Body of pancreas (tissue), 4 donors: ENCODE measurements at regions not wholly inside any gene's neighbourhood (a gene's known extent, or its start where the extent isn't known, plus 50 kb on each side); places are given as distances from the start of the nearest gene placed in this dataset.

Source experiments
- ATAC-seq: fragments of 150-250 bp; one replicate; pipeline ENCODE4 v1.9.1; 2016
- DNase-seq, 4 donors: peaks; one replicate each; pipeline ENCODE4 v3.0.0-alpha.2; 2019
- H3K27ac ChIP-seq, 4 donors: fragments of 200-600 bp; sonication (generic); 1 replicate in 3 of 4; 2 replicates in 1 of 4; pipeline versions ENCODE4 v1.5.1 to v1.6.1; 2016 to 2019; ENCODE audit warnings: mild to moderate bottlenecking in 1 of 4, mixed read lengths in 1 of 4, moderate library complexity in 1 of 4
- H3K27me3 ChIP-seq, 2 donors: fragments of 200-600 bp; sonication (generic); one replicate each; pipeline ENCODE4 v1.6.0; 2016; ENCODE audit warnings: mild to moderate bottlenecking in 1 of 2
- H3K36me3 ChIP-seq, 2 donors: fragments of 200-600 bp; sonication (generic); replicated peaks in 1 of 2; 2 replicates each; pipeline ENCODE4 v1.5.1; 2016; ENCODE audit warnings: low read depth in 2 of 2; ENCODE audit not compliant: insufficient read depth in 1 of 2
- H3K4me1 ChIP-seq: fragments of 200-600 bp; sonication (generic); one replicate; pipeline ENCODE4 v1.6.0; 2016
- H3K4me3 ChIP-seq, 2 donors: fragments of 200-600 bp; sonication (generic); 1 replicate in 1 of 2; 2 replicates in 1 of 2; pipeline ENCODE4 v1.5.1; 2016 to 2019
- H3K9me3 ChIP-seq, 3 donors: fragments of 200-600 bp; sonication (generic); 1 replicate in 2 of 3; 2 replicates in 1 of 3; pipeline ENCODE4 v1.5.1; 2016
- POLR2A ChIP-seq, 3 donors: fragments of 450-650 bp; IDR thresholded peaks; one replicate each; pipeline ENCODE4 v1.6.1; 2016; ENCODE audit warnings: antibody characterized with exemption in 3 of 3, mild to moderate bottlenecking in 2 of 3
- WGBS, 2 donors: methylation state at CpG; one replicate each; pipeline ENCODE4 v1.1.5; 2017; 5-methylcytosine and 5-hydroxymethylcytosine counted together
- intact Hi-C: fragments of 100-400 bp; cut with DNase I; formaldehyde crosslinking; loops from one replicate; pipeline ENCODE4 v1.15.1; 2023
- TF ChIP-seq, protein P1 (sequence below), 7 experiments: fragments of 450-650 bp in 4 of 7; fragments of 200-600 bp in 3 of 7; sonication (generic) in 3 of 7; IDR thresholded peaks; one replicate each; pipeline ENCODE4 v1.5.1; 2016 to 2019; ENCODE audit warnings: antibody characterized with exemption in 7 of 7

DNA sequence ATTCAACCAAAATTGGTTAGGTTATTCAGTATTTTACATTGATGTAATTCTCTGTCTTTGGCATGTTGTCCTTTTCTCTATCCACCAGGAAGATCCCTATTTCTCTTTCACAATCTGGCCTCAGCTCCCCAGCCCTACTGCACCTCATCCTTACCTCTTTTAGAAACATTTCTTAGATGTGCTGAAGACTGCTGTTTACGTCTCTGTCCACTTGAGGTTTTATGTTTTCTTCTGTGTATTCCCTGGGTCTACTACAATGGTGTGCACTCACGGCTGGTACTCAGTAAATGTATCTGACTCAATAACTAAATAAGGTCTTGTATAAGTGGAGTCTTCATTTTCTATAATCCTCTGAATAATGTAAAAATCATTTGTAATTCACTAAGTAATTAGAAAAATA is 822.7 kb downstream of the DTWD2 start:
- no peak overlapping the region for H3K4me3 ChIP-seq
- DNase-seq (no peak), ATAC-seq (no peak)
- intact Hi-C loops, result no loop called here
- 71 to 74% methylated on average over 2 of the region's 2 CpGs for WGBS, 2 donors
- H3K9me3 ChIP-seq, result no peaks in the 10 kb centered on the region
- no peak overlapping the region for H3K27ac ChIP-seq
- H3K4me1 ChIP-seq, result no peaks in the 10 kb centered on the region
- TF ChIP-seq, protein P1, sequence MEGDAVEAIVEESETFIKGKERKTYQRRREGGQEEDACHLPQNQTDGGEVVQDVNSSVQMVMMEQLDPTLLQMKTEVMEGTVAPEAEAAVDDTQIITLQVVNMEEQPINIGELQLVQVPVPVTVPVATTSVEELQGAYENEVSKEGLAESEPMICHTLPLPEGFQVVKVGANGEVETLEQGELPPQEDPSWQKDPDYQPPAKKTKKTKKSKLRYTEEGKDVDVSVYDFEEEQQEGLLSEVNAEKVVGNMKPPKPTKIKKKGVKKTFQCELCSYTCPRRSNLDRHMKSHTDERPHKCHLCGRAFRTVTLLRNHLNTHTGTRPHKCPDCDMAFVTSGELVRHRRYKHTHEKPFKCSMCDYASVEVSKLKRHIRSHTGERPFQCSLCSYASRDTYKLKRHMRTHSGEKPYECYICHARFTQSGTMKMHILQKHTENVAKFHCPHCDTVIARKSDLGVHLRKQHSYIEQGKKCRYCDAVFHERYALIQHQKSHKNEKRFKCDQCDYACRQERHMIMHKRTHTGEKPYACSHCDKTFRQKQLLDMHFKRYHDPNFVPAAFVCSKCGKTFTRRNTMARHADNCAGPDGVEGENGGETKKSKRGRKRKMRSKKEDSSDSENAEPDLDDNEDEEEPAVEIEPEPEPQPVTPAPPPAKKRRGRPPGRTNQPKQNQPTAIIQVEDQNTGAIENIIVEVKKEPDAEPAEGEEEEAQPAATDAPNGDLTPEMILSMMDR (IDR thresholded peaks at IDR 0.05), result no peak
- TF ChIP-seq POLR2A (IDR thresholded peaks at IDR 0.05), result no peak
- no peaks in the 10 kb centered on the region for H3K27me3 ChIP-seq
- no peaks in the 10 kb centered on the region for H3K36me3 ChIP-seq

DNA sequence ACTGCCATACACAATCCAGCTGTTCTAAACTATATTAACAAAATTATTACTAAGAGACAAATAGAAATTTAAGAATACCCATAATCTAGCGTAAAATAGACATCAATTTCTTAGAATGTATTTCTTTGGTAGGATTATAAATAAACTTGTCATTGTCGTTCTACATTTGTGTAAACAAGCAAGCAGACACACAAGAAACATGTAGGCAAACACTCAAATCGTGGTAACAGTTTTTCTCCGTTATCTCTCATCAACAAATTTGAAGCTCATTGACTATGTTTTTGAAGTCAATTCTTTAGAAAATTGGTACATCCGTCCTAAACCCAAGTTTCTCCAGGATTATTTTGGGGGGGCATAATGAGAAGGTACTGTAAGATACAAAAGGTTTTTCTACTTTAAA is 832.2 kb downstream of the DTWD2 start:
- intact Hi-C loops, result no loop called here
- no peak for DNase-seq
- no peak for TF ChIP-seq POLR2A (IDR thresholded peaks at IDR 0.05)
- TF ChIP-seq, protein P1 (IDR thresholded peaks at IDR 0.05), result no peak
- no peak overlapping the region for H3K4me3 ChIP-seq
- H3K27ac ChIP-seq, result no peak overlapping the region
- WGBS, 2 donors, result 56 to 65% methylated on average over 5 of the region's 5 CpGs
- no peak for ATAC-seq
- no peaks in the 10 kb centered on the region for H3K9me3 ChIP-seq
- H3K36me3 ChIP-seq, result no peaks in the 10 kb centered on the region
- H3K4me1 ChIP-seq, result no peaks in the 10 kb centered on the region
- H3K27me3 ChIP-seq, result no peaks in the 10 kb centered on the region

DNA sequence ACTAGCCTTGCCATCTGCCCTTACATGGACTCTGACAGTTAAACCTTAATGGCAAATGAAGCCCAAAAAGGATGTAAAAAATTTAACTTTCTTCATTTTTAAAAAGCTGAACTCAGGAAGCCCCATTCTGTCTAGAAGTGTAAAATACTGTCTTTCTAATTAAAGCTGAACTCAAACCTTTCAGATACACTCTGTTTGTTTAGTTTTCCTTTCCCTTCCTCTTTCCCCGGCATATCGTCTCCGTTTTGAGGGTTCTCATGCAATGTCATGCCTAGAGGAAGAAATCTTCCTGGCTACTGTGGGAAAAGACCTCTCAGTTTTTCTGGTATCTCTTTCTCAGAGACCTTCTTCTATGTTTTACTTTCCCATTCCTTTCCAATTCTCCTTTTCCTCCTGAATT is 841.5 kb downstream of the DTWD2 start:
- intact Hi-C loops, result no loop called here

DNA sequence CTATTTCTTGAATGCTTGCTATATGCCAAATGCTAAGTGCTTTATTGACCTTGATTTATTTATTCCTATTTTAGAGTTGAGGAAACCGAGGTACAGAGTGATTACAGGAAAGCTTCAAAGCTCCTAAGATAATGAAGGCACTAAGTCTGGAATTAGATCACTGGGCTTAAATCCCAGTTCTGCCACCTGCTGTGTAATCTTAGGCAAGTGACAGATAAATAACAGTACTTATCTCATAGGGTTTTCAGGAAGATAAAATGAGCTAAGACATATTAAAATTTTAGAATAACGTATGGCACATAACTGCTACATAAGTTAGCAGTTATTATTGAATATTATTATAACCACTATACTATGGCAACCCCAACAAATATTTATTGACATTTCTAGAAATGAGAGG is 843.8 kb downstream of the DTWD2 start:
- no peak overlapping the region for H3K27ac ChIP-seq
- ATAC-seq (no peak), DNase-seq (no peak)
- H3K4me3 ChIP-seq, result no peak overlapping the region
- no peaks in the 10 kb centered on the region for H3K36me3 ChIP-seq
- 31% methylated on average over 2 of the region's 2 CpGs for WGBS, 2 donors
- H3K4me1 ChIP-seq, result no peaks in the 10 kb centered on the region
- H3K27me3 ChIP-seq, result no peaks in the 10 kb centered on the region
- TF ChIP-seq POLR2A (IDR thresholded peaks at IDR 0.05), result no peak
- TF ChIP-seq, protein P1 (IDR thresholded peaks at IDR 0.05), result no peak
- intact Hi-C loops, result no loop called here
- no peaks in the 10 kb centered on the region for H3K9me3 ChIP-seq

More for the DNA sequence above, 841.5 kb downstream of the DTWD2 start:
- no peaks in the 10 kb centered on the region for H3K36me3 ChIP-seq
- no peaks in the 10 kb centered on the region for H3K27me3 ChIP-seq
- H3K9me3 ChIP-seq, result no peaks in the 10 kb centered on the region
- DNase-seq, result no peak
- TF ChIP-seq, protein P1 (IDR thresholded peaks at IDR 0.05), result no peak
- TF ChIP-seq POLR2A (IDR thresholded peaks at IDR 0.05), result no peak
- WGBS, 2 donors, result 44 to 53% methylated on average over 3 of the region's 3 CpGs
- H3K4me3 ChIP-seq, result no peak overlapping the region
- H3K27ac ChIP-seq, result no peak overlapping the region
- no peak for ATAC-seq
- H3K4me1 ChIP-seq, result no peaks in the 10 kb centered on the region

DNA sequence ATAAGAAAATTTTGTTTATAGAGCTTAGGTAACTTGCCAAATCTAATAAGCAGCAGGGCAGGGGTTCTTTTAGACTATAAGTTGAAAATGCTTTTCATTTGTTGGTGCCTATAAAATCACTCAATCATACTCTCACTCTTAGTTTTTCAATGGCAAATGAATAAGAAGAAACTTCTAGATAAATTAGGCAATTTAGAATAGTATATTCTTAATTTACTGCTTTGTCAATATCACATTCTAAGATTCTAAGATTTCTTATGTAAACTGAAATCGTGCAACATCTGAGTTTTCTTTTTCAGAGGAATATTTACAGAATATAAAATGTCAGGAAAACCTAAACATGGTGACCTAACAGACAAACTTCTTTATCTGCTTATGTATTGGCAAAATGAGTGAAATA is 849.0 kb downstream of the DTWD2 start:
- Histone ChIP-seq H3K4me3 (no peak overlapping the region), H3K27me3 (no peaks in the 10 kb centered on the region), H3K4me1 (no peaks in the 10 kb centered on the region), H3K36me3 (no peaks in the 10 kb centered on the region), H3K9me3 (no peaks in the 10 kb centered on the region), H3K27ac (no peak overlapping the region)
- ATAC-seq (no peak), DNase-seq (no peak)
- 19 to 32% methylated on average over 1 of the region's 1 CpG for WGBS, 2 donors
- TF ChIP-seq, protein P1 (IDR thresholded peaks at IDR 0.05), result no peak
- intact Hi-C loops, result no loop called here
